ENCODE measurements at regions not wholly inside any gene's neighbourhood (a gene's known extent, or its start where the extent isn't known, plus 50 kb on each side); places are given as distances from the start of the nearest gene placed in this dataset.

DNA sequence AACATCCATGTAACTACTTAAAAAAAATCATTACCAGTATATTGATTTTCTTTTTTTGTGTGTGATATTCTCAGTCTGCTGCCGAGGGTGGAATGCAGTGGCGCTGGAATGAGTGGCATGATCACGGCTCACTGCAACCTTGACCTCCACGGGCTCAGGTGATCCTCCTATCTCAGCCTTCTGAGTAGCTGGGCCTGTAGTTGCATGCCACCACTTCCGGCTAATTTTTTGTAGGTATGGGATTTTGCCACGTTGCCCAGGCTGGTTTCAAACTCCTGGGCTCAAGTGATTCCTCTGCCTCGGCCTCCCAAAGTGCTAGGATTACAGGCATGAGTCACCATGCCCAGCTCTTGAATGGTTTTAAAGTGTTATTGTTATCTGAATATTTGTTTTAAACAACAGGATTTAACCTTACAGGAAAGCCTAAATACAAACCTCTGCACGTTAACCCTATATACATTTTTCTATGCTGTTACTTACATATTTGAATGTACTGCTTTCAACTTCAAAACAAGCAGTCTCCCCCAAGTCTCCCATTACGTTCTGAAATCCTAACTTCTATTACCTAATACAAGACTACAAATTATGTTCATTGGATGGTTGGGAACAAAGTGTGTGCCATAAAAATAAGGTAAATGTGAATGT is 61.7 kb downstream of the KPNA2 start:
- TF ChIP-seq, protein P1, sequence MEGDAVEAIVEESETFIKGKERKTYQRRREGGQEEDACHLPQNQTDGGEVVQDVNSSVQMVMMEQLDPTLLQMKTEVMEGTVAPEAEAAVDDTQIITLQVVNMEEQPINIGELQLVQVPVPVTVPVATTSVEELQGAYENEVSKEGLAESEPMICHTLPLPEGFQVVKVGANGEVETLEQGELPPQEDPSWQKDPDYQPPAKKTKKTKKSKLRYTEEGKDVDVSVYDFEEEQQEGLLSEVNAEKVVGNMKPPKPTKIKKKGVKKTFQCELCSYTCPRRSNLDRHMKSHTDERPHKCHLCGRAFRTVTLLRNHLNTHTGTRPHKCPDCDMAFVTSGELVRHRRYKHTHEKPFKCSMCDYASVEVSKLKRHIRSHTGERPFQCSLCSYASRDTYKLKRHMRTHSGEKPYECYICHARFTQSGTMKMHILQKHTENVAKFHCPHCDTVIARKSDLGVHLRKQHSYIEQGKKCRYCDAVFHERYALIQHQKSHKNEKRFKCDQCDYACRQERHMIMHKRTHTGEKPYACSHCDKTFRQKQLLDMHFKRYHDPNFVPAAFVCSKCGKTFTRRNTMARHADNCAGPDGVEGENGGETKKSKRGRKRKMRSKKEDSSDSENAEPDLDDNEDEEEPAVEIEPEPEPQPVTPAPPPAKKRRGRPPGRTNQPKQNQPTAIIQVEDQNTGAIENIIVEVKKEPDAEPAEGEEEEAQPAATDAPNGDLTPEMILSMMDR (IDR thresholded peaks at IDR 0.05): no peak
- TF ChIP-seq POLR2A (IDR thresholded peaks at IDR 0.05): no peak

Data from Peyer's patch (tissue), 4 donors.